GM19372 (cell line): ENCODE measurements at regions not wholly inside any gene's neighbourhood (a gene's known extent, or its start where the extent isn't known, plus 50 kb on each side); places are given as distances from the start of the nearest gene placed in this dataset.

Source experiments
- ATAC-seq: cut with Tn5 transposase; IDR thresholded peaks from one replicate; pipeline ENCODE4 v1.9.1; 2021; ENCODE audit warnings: mild to moderate bottlenecking, low read depth, moderate library complexity; ENCODE audit not compliant: unreplicated experiment

- no peak for ATAC-seq
These were observed 119.6 kb downstream of the MTX2 start for GRCh38 chr2:176388861-176389260.

GRCh38 chr2:176390276-176391147 is 121.3 kb downstream of the MTX2 start:
- ATAC-seq, result no peak

GRCh38 chr2:176391148-176391419 is 121.8 kb downstream of the MTX2 start:
- ATAC-seq, result no peak

- no peak for ATAC-seq
These were observed 123.0 kb downstream of the MTX2 start for GRCh38 chr2:176392249-176392648.

GRCh38 chr2:176392744-176393414 is 123.6 kb downstream of the MTX2 start:
- no peak for ATAC-seq

GRCh38 chr2:176395273-176395854 is 126.1 kb downstream of the MTX2 start:
- no peak for ATAC-seq

GRCh38 chr2:176398243-176399073 is 129.2 kb downstream of the MTX2 start:
- no peak for ATAC-seq

- ATAC-seq, result no peak
These were observed 129.9 kb downstream of the MTX2 start for GRCh38 chr2:176399074-176399598.

- ATAC-seq, result no peak
These were observed 136.2 kb downstream of the MTX2 start for GRCh38 chr2:176405477-176405876.

- ATAC-seq, result no peak
These were observed 138.5 kb downstream of the MTX2 start for GRCh38 chr2:176407706-176408105.

- ATAC-seq, result no peak
These were observed 140.4 kb downstream of the MTX2 start for GRCh38 chr2:176409671-176410070.

- ATAC-seq, result no peak
These were observed 142.9 kb downstream of the MTX2 start for GRCh38 chr2:176412136-176412535.

GRCh38 chr2:176413786-176414185 is 144.5 kb downstream of the MTX2 start:
- no peak for ATAC-seq

- no peak for ATAC-seq
These were observed 145.4 kb downstream of the MTX2 start for GRCh38 chr2:176414641-176415040.

GRCh38 chr2:176415174-176415895 is 146.1 kb downstream of the MTX2 start:
- ATAC-seq, result no peak

GRCh38 chr2:176415937-176416499 is 146.8 kb downstream of the MTX2 start:
- no peak for ATAC-seq

- ATAC-seq, result no peak
These were observed 149.5 kb downstream of the MTX2 start for GRCh38 chr2:176418768-176419167.

- no peak for ATAC-seq
These were observed 150.4 kb downstream of the MTX2 start for GRCh38 chr2:176419591-176420071.

GRCh38 chr2:176421297-176422050 is 152.2 kb downstream of the MTX2 start:
- no peak for ATAC-seq
